ENCODE measurements at regions not wholly inside any gene's neighbourhood (a gene's known extent, or its start where the extent isn't known, plus 50 kb on each side); places are given as distances from the start of the nearest gene placed in this dataset.

- TF ChIP-seq CTCF (IDR thresholded peaks at IDR 0.05) (no peak), POLR2A (IDR thresholded peaks at IDR 0.05) (no peak)
These were observed 159.8 kb upstream of the SALL4 start for GRCh38 chr20:51961964-51962761.

Measured in lower leg skin (tissue), 3 donors.